Stimulated activated CD4-positive, alpha-beta T cell treated with anti-CD3 and anti-CD28 coated beads, TNF-alpha, amount 100 ng/mL, for 4 hours (primary cell): ENCODE measurements at regions not wholly inside any gene's neighbourhood (a gene's known extent, or its start where the extent isn't known, plus 50 kb on each side); places are given as distances from the start of the nearest gene placed in this dataset.

Experiments used
- DNase-seq, 3 experiments: peaks; one replicate each; pipeline ENCODE4 v3.0.0-alpha.2; 2020; ENCODE audit warnings: low read depth in 3 of 3

GRCh38 chr10:10774416-10774815 lies 243.3 kb upstream of the CELF2 start:
- DNase-seq = no peak

- no peak for DNase-seq
These were observed 241.3 kb upstream of the CELF2 start for GRCh38 chr10:10776363-10776762.

- DNase-seq = no peak
These were observed 240.4 kb upstream of the CELF2 start for GRCh38 chr10:10777279-10777678.

GRCh38 chr10:10777723-10778122 lies 239.9 kb upstream of the CELF2 start:
- no peak for DNase-seq

GRCh38 chr10:10778959-10779358 lies 238.7 kb upstream of the CELF2 start:
- DNase-seq = no peak

- DNase-seq = no peak
These were observed 238.2 kb upstream of the CELF2 start for GRCh38 chr10:10779511-10779910.

- no peak for DNase-seq
These were observed 236.9 kb upstream of the CELF2 start for GRCh38 chr10:10780746-10781145.

GRCh38 chr10:10782603-10783002 lies 235.1 kb upstream of the CELF2 start:
- no peak for DNase-seq

GRCh38 chr10:10785627-10786026 lies 232.0 kb upstream of the CELF2 start:
- no peak for DNase-seq

GRCh38 chr10:10786109-10787090 lies 231.3 kb upstream of the CELF2 start:
- no peak for DNase-seq

GRCh38 chr10:10787586-10787985 lies 230.1 kb upstream of the CELF2 start:
- DNase-seq = no peak

- DNase-seq = no peak
These were observed 228.9 kb upstream of the CELF2 start for GRCh38 chr10:10788761-10789160.

- DNase-seq = no peak
These were observed 225.8 kb upstream of the CELF2 start for GRCh38 chr10:10791869-10792268.

GRCh38 chr10:10792681-10793080 lies 225.0 kb upstream of the CELF2 start:
- DNase-seq = no peak

- no peak for DNase-seq
These were observed 223.6 kb upstream of the CELF2 start for GRCh38 chr10:10794046-10794445.

GRCh38 chr10:10794791-10795191 lies 222.9 kb upstream of the CELF2 start:
- no peak for DNase-seq

- no peak for DNase-seq
These were observed 221.5 kb upstream of the CELF2 start for GRCh38 chr10:10796061-10796773.

- DNase-seq = no peak
These were observed 220.8 kb upstream of the CELF2 start for GRCh38 chr10:10796774-10797415.

GRCh38 chr10:10797513-10797912 lies 220.2 kb upstream of the CELF2 start:
- no peak for DNase-seq

GRCh38 chr10:10798102-10798863 lies 219.4 kb upstream of the CELF2 start:
- DNase-seq = no peak

GRCh38 chr10:10798864-10799192 lies 218.8 kb upstream of the CELF2 start:
- DNase-seq = no peak

GRCh38 chr10:10800961-10801360 lies 216.7 kb upstream of the CELF2 start:
- no peak for DNase-seq
